IPS-NIHi11 (cell line): ENCODE measurements at regions not wholly inside any gene's neighbourhood (a gene's known extent, or its start where the extent isn't known, plus 50 kb on each side); places are given as distances from the start of the nearest gene placed in this dataset.
"Not testable (repeated sequence)": the region's sequence is repeated elsewhere in the genome, so short reads cannot be mapped to it uniquely, and the experiment has no call there.

Source experiments
- DNase-seq: peaks from one replicate; pipeline ENCODE4 v3.0.0; 2012; ENCODE audit warnings: mixed read lengths, low spot score

GRCh38 chr9:103242025-103242424 is 246.9 kb downstream of the CYLC2 start:
- DNase-seq = no peak

- no peak for DNase-seq
Measured at GRCh38 chr9:103242486-103242885, 247.4 kb downstream of the CYLC2 start.

GRCh38 chr9:103243553-103243952 is 248.4 kb downstream of the CYLC2 start:
- DNase-seq = no peak

GRCh38 chr9:103245369-103245768 is 250.2 kb downstream of the CYLC2 start:
- no peak for DNase-seq

GRCh38 chr9:103261951-103262350 is 266.8 kb downstream of the CYLC2 start:
- no peak for DNase-seq

GRCh38 chr9:103266064-103266463 is 270.9 kb downstream of the CYLC2 start:
- DNase-seq = no peak

GRCh38 chr9:103277240-103277639 is 282.1 kb downstream of the CYLC2 start:
- no peak for DNase-seq

- DNase-seq = no peak
Measured at GRCh38 chr9:103281126-103281525, 286.0 kb downstream of the CYLC2 start.

GRCh38 chr9:103287361-103287760 is 292.2 kb downstream of the CYLC2 start:
- no peak for DNase-seq

- no peak for DNase-seq
Measured at GRCh38 chr9:103296189-103296588, 301.1 kb downstream of the CYLC2 start.

GRCh38 chr9:103301051-103301450 is 305.9 kb downstream of the CYLC2 start:
- DNase-seq = no peak

GRCh38 chr9:103304797-103305196 is 309.7 kb downstream of the CYLC2 start:
- no peak for DNase-seq

GRCh38 chr9:103319979-103320378 is 324.8 kb downstream of the CYLC2 start:
- peak; percentile 6 for DNase-seq

- DNase-seq = no peak
Measured at GRCh38 chr9:103323699-103324098, 328.6 kb downstream of the CYLC2 start.

GRCh38 chr9:103335461-103335860 is 340.3 kb downstream of the CYLC2 start:
- no peak for DNase-seq

GRCh38 chr9:103355000-103355399 is 359.9 kb downstream of the CYLC2 start:
- DNase-seq = no peak

GRCh38 chr9:103357980-103358379 is 362.8 kb downstream of the CYLC2 start:
- not testable (repeated sequence) for DNase-seq

GRCh38 chr9:103361906-103362305 is 366.8 kb downstream of the CYLC2 start:
- DNase-seq = no peak

- DNase-seq = no peak
Measured at GRCh38 chr9:103362986-103363385, 367.9 kb downstream of the CYLC2 start.

GRCh38 chr9:103364753-103365152 is 369.6 kb downstream of the CYLC2 start:
- no peak for DNase-seq

GRCh38 chr9:103371152-103371551 is 376.0 kb downstream of the CYLC2 start:
- no peak for DNase-seq

- DNase-seq = no peak
Measured at GRCh38 chr9:103372828-103373227, 377.7 kb downstream of the CYLC2 start.

GRCh38 chr9:103377667-103378066 is 382.5 kb downstream of the CYLC2 start:
- DNase-seq = no peak

- DNase-seq = peak; percentile 68
Measured at GRCh38 chr9:103397868-103398600, 402.9 kb downstream of the CYLC2 start.
